Fibroblast of lung (primary cell): ENCODE measurements at regions not wholly inside any gene's neighbourhood (a gene's known extent, or its start where the extent isn't known, plus 50 kb on each side); places are given as distances from the start of the nearest gene placed in this dataset.

Experiments
- DNase-seq, 2 donors: peaks; one replicate each; pipeline versions ENCODE4 v3.0.0 to v3.0.0-alpha.2; 2010; ENCODE audit warnings: low read depth in 2 of 2
- H2AFZ ChIP-seq: 2 replicates; pipeline ENCODE4 v1.5.1; 2012; ENCODE audit warnings: low read length, control low read depth, inconsistent platforms
- H3K27ac ChIP-seq: 2 replicates; pipeline ENCODE4 v1.5.1; 2011; ENCODE audit warnings: low read length, control low read depth; ENCODE audit not compliant: insufficient read depth
- H3K27me3 ChIP-seq: 2 replicates; pipeline ENCODE4 v1.5.1; 2011; ENCODE audit warnings: mild to moderate bottlenecking, low read length; ENCODE audit not compliant: control insufficient read depth, insufficient read depth
- H3K36me3 ChIP-seq: 2 replicates; pipeline ENCODE4 v1.5.1; 2011; ENCODE audit warnings: low read length; ENCODE audit not compliant: control insufficient read depth, insufficient read depth
- H3K4me1 ChIP-seq: 2 replicates; pipeline ENCODE4 v1.5.1; 2011; ENCODE audit warnings: low read length; ENCODE audit not compliant: control insufficient read depth, insufficient read depth; ENCODE audit errors: extremely low read depth
- H3K4me2 ChIP-seq: 2 replicates; pipeline ENCODE4 v1.5.1; 2011; ENCODE audit warnings: low read length, control low read depth; ENCODE audit not compliant: insufficient read depth; ENCODE audit errors: extremely low read depth
- H3K4me3 ChIP-seq, 4 experiments: fragments of 200-600 bp in 1 of 4; sonication (generic) in 1 of 4; replicated peaks in 1 of 4; 2 replicates each; pipeline ENCODE4 v1.5.1; 2011 to 2016; ENCODE audit warnings: low read length in 4 of 4, low read depth in 3 of 4, mild to moderate bottlenecking in 3 of 4, control low read depth in 2 of 4, inconsistent platforms in 1 of 4, mixed read lengths in 1 of 4; ENCODE audit not compliant: insufficient read depth in 1 of 4; ENCODE audit errors: control extremely low read depth in 1 of 4
- H3K79me2 ChIP-seq: 2 replicates; pipeline ENCODE4 v1.5.1; 2012; ENCODE audit warnings: mild to moderate bottlenecking, low read length, inconsistent platforms; ENCODE audit not compliant: control insufficient read depth, insufficient read depth
- H3K9ac ChIP-seq: 2 replicates; pipeline ENCODE4 v1.5.1; 2011; ENCODE audit warnings: mild to moderate bottlenecking, low read length, control low read depth; ENCODE audit not compliant: insufficient read depth
- H3K9me3 ChIP-seq: 2 replicates; pipeline ENCODE4 v1.5.1; 2012; ENCODE audit warnings: low read depth, low read length; ENCODE audit not compliant: control insufficient read depth, insufficient read depth
- H4K20me1 ChIP-seq: 2 replicates; pipeline ENCODE4 v1.5.1; 2011; ENCODE audit warnings: low read length; ENCODE audit not compliant: control insufficient read depth, insufficient read depth; ENCODE audit errors: extremely low read depth
- CTCF ChIP-seq, 2 donors: IDR thresholded peaks in 1 of 2; conservative IDR thresholded peaks in 1 of 2; 1 replicate in 1 of 2; 2 replicates in 1 of 2; pipeline ENCODE4 v1.5.1; 2011 to 2012; ENCODE audit warnings: low read length in 2 of 2, control low read depth in 1 of 2, inconsistent platforms in 1 of 2, low read depth in 1 of 2, mild to moderate bottlenecking in 1 of 2
- EZH2 ChIP-seq: IDR thresholded peaks from 2 replicates; pipeline ENCODE4 v1.5.1; 2012; ENCODE audit warnings: low read length, control low read depth, mild to moderate bottlenecking; ENCODE audit errors: missing control alignments

- Histone ChIP-seq H3K27me3 (no peaks in the 10 kb centered on the region), H3K79me2 (no peaks in the 10 kb centered on the region), H3K9ac (no peak overlapping the region), H3K4me3 (no peak overlapping the region), H3K36me3 (no peaks in the 10 kb centered on the region), H3K4me2 (no peak overlapping the region), H3K27ac (no peak overlapping the region), H4K20me1 (no peaks in the 10 kb centered on the region), H3K9me3 (no peaks in the 10 kb centered on the region), H3K4me1 (no peaks in the 10 kb centered on the region), H2AFZ (no peak overlapping the region)
- DNase-seq = no peak
- TF ChIP-seq EZH2 (no peak), CTCF (conservative IDR thresholded peaks at IDR 0.05 in 1 of 2, IDR thresholded peaks at IDR 0.05 in 1 of 2; ENCODE audit: low read depth in 1 of 2, low read length in 2 of 2) (no peak)
These were observed 67.3 kb upstream of the DHRSX start for GRCh38 chrX:2568125-2568524.

GRCh38 chrX:2566055-2566454 lies 65.3 kb upstream of the DHRSX start:
- Histone ChIP-seq H3K79me2 (no peaks in the 10 kb centered on the region), H3K27ac (no peak overlapping the region), H2AFZ (no peak overlapping the region), H3K36me3 (no peaks in the 10 kb centered on the region), H3K9me3 (no peaks in the 10 kb centered on the region), H3K27me3 (no peaks in the 10 kb centered on the region), H3K4me2 (no peak overlapping the region), H4K20me1 (no peaks in the 10 kb centered on the region), H3K4me1 (no peaks in the 10 kb centered on the region), H3K9ac (no peak overlapping the region), H3K4me3 (no peak overlapping the region)
- TF ChIP-seq CTCF (conservative IDR thresholded peaks at IDR 0.05 in 1 of 2, IDR thresholded peaks at IDR 0.05 in 1 of 2; ENCODE audit: low read depth in 1 of 2, low read length in 2 of 2) = no peak
- TF ChIP-seq EZH2 = no peak
- no peak for DNase-seq

GRCh38 chrX:2561456-2561855 lies 60.7 kb upstream of the DHRSX start:
- TF ChIP-seq EZH2 = no peak
- Histone ChIP-seq H3K79me2 (no peaks in the 10 kb centered on the region), H3K36me3 (no peaks in the 10 kb centered on the region), H3K9me3 (no peaks in the 10 kb centered on the region), H3K27ac (no peak overlapping the region), H3K27me3 (no peaks in the 10 kb centered on the region), H2AFZ (no peak overlapping the region), H3K9ac (no peak overlapping the region), H3K4me1 (no peaks in the 10 kb centered on the region), H3K4me2 (no peak overlapping the region), H4K20me1 (no peaks in the 10 kb centered on the region), H3K4me3 (no peak overlapping the region)
- DNase-seq = no peak

- Histone ChIP-seq H3K4me2 (no peak overlapping the region), H4K20me1 (no peaks in the 10 kb centered on the region), H2AFZ (no peak overlapping the region), H3K79me2 (no peaks in the 10 kb centered on the region), H3K9ac (no peak overlapping the region), H3K27me3 (no peaks in the 10 kb centered on the region), H3K9me3 (no peaks in the 10 kb centered on the region), H3K27ac (no peak overlapping the region), H3K4me3 (no peak overlapping the region), H3K4me1 (no peaks in the 10 kb centered on the region), H3K36me3 (no peaks in the 10 kb centered on the region)
- TF ChIP-seq EZH2 = no peak
- no peak for TF ChIP-seq CTCF (conservative IDR thresholded peaks at IDR 0.05 in 1 of 2, IDR thresholded peaks at IDR 0.05 in 1 of 2; ENCODE audit: low read depth in 1 of 2, low read length in 2 of 2)
- no peak for DNase-seq
These were observed 58.3 kb upstream of the DHRSX start for GRCh38 chrX:2559124-2559523.
